Neural cell (in vitro differentiated cells): ENCODE measurements at regions not wholly inside any gene's neighbourhood (a gene's known extent, or its start where the extent isn't known, plus 50 kb on each side); places are given as distances from the start of the nearest gene placed in this dataset.

Source experiments
- H2AFZ ChIP-seq: fragments of 200-600, 300-800 bp; sonication (generic), shearing (Covaris generic); 2 replicates; pipeline ENCODE4 v1.6.0; 2014; ENCODE audit warnings: low read depth, mild to moderate bottlenecking, antibody characterized with exemption, low read length, moderate library complexity
- H3F3A ChIP-seq: fragments of 200-600 bp; shearing (Covaris generic); 2 replicates; pipeline ENCODE4 v1.6.1; 2016; ENCODE audit warnings: mild to moderate bottlenecking, moderate library complexity, mixed read lengths, antibody characterized with exemption, low read length; ENCODE audit not compliant: insufficient read depth, poor library complexity, severe bottlenecking
- H3K27ac ChIP-seq: fragments of 200-600, 300-800 bp; sonication (generic), shearing (Covaris generic); 2 replicates; pipeline ENCODE4 v1.5.1; 2014; ENCODE audit warnings: mild to moderate bottlenecking, low read length, moderate library complexity
- H3K27me3 ChIP-seq: fragments of 300-800, 200-600 bp; sonication (generic), shearing (Covaris generic); 2 replicates; pipeline ENCODE4 v1.6.0; 2014; ENCODE audit warnings: mild to moderate bottlenecking, low read depth, low read length, moderate library complexity; ENCODE audit not compliant: insufficient read depth
- H3K36me3 ChIP-seq: fragments of 300-800, 200-600 bp; sonication (generic), shearing (Covaris generic); 2 replicates; pipeline ENCODE4 v1.5.1; 2014; ENCODE audit warnings: mild to moderate bottlenecking, antibody characterized with exemption, low read length, moderate library complexity; ENCODE audit not compliant: insufficient read depth
- H3K4me2 ChIP-seq: fragments of 300-800, 200-600 bp; sonication (generic), shearing (Covaris generic); 2 replicates; pipeline ENCODE4 v1.6.0; 2014; ENCODE audit warnings: mild to moderate bottlenecking, low read length
- H3K4me3 ChIP-seq: fragments of 300-800, 200-600 bp; sonication (generic), shearing (Covaris generic); 2 replicates; pipeline ENCODE4 v1.5.1; 2014; ENCODE audit warnings: mild to moderate bottlenecking, low read length, moderate library complexity
- H3K79me2 ChIP-seq: fragments of 200-600 bp; shearing (Covaris generic); replicated peaks from 2 replicates; pipeline ENCODE4 v1.6.0; 2014; ENCODE audit warnings: mild to moderate bottlenecking, low read length, moderate library complexity; ENCODE audit not compliant: insufficient read depth
- H3K9ac ChIP-seq: fragments of 300-800, 200-600 bp; sonication (generic), shearing (Covaris generic); 2 replicates; pipeline ENCODE4 v1.6.1; 2016; ENCODE audit warnings: mild to moderate bottlenecking, low read length, mixed read lengths
- H3K9me2 ChIP-seq: fragments of 200-600 bp; shearing (Covaris generic); 2 replicates; pipeline ENCODE4 v1.6.1; 2016; ENCODE audit warnings: mild to moderate bottlenecking, low read length, mixed read lengths; ENCODE audit not compliant: insufficient read depth
- H3K9me3 ChIP-seq: fragments of 200-600, 300-800 bp; sonication (generic), shearing (Covaris generic); 2 replicates; pipeline ENCODE4 v1.6.1; 2016; ENCODE audit warnings: mild to moderate bottlenecking, mixed run types, low read length, moderate library complexity, mixed read lengths
- H4K20me1 ChIP-seq: fragments of 200-600 bp; shearing (Covaris generic); 2 replicates; pipeline ENCODE4 v1.6.1; 2016; ENCODE audit warnings: mild to moderate bottlenecking, mixed run types; ENCODE audit not compliant: insufficient read depth
- CTCF ChIP-seq: fragments of 450-650 bp; IDR thresholded peaks from 2 replicates; pipeline ENCODE4 v1.5.1; 2014; ENCODE audit warnings: antibody characterized with exemption, mild to moderate bottlenecking, moderate library complexity; ENCODE audit not compliant: poor library complexity, severe bottlenecking
- EP300 ChIP-seq: fragments of 450-650 bp; conservative IDR thresholded peaks from 2 replicates; pipeline ENCODE4 v1.6.1; 2014; ENCODE audit warnings: antibody characterized with exemption, mild to moderate bottlenecking, moderate library complexity; ENCODE audit not compliant: poor library complexity, severe bottlenecking
- EZH2 ChIP-seq: fragments of 200-600, 300-800 bp; shearing (Covaris generic), sonication (generic); IDR thresholded peaks from 2 replicates; pipeline ENCODE4 v1.6.1; 2014; ENCODE audit warnings: antibody characterized with exemption, low read length, borderline replicate concordance, mild to moderate bottlenecking; ENCODE audit not compliant: insufficient read depth, poor library complexity, severe bottlenecking
- MXI1 ChIP-seq: fragments of 450-650 bp; conservative IDR thresholded peaks from 2 replicates; pipeline ENCODE4 v1.6.1; 2014; ENCODE audit warnings: antibody characterized with exemption, mild to moderate bottlenecking; ENCODE audit not compliant: poor library complexity, severe bottlenecking
- POLR2AphosphoS5 ChIP-seq: IDR thresholded peaks from 2 replicates; pipeline ENCODE4 v1.6.1; 2012
- RAD21 ChIP-seq: fragments of 450-650 bp; conservative IDR thresholded peaks from 2 replicates; pipeline ENCODE4 v1.6.1; 2014; ENCODE audit warnings: antibody characterized with exemption, mild to moderate bottlenecking, moderate library complexity
- REST ChIP-seq: IDR thresholded peaks from 2 replicates; pipeline ENCODE4 v1.6.1; 2012; ENCODE audit warnings: borderline replicate concordance
- SMC3 ChIP-seq: fragments of 450-650 bp; conservative IDR thresholded peaks from 2 replicates; pipeline ENCODE4 v1.6.1; 2014; ENCODE audit warnings: antibody characterized with exemption, mild to moderate bottlenecking, moderate library complexity; ENCODE audit not compliant: poor library complexity
- TAF1 ChIP-seq: IDR thresholded peaks from 2 replicates; pipeline ENCODE4 v1.6.1; 2012; ENCODE audit warnings: low read depth

- Histone ChIP-seq H3K4me2 (no peak overlapping the region), H3K27me3 (no peaks in the 10 kb centered on the region), H4K20me1 (no peaks in the 10 kb centered on the region), H3K9ac (no peak overlapping the region), H3F3A (no peaks in the 10 kb centered on the region), H3K79me2 (no peaks in the 10 kb centered on the region), H3K27ac (no peak overlapping the region), H3K9me2 (no peaks in the 10 kb centered on the region), H3K36me3 (no peaks in the 10 kb centered on the region), H3K4me3 (no peak overlapping the region), H2AFZ (no peak overlapping the region), H3K9me3 (no peaks in the 10 kb centered on the region)
- TF ChIP-seq POLR2AphosphoS5 (no peak), MXI1 (no peak), REST (no peak), EP300 (no peak), TAF1 (no peak), EZH2 (no peak), CTCF (no peak), RAD21 (no peak), SMC3 (no peak)
These were observed 94.0 kb upstream of the HNRNPA3 start for GRCh38 chr2:177118636-177119035.

GRCh38 chr2:177119099-177119498, 93.5 kb upstream of the HNRNPA3 start:
- H3K9me3 ChIP-seq: no peaks in the 10 kb centered on the region
- no peaks in the 10 kb centered on the region for H3K79me2 ChIP-seq
- H3K9ac ChIP-seq: no peak overlapping the region
- no peak overlapping the region for H2AFZ ChIP-seq
- H3F3A ChIP-seq: no peaks in the 10 kb centered on the region
- H3K27ac ChIP-seq: no peak overlapping the region
- no peak overlapping the region for H3K4me3 ChIP-seq
- no peaks in the 10 kb centered on the region for H4K20me1 ChIP-seq
- no peak for TF ChIP-seq RAD21
- TF ChIP-seq MXI1: no peak
- TF ChIP-seq EP300: no peak
- no peak for TF ChIP-seq SMC3
- no peak for TF ChIP-seq POLR2AphosphoS5
- TF ChIP-seq REST: no peak
- TF ChIP-seq CTCF: no peak
- no peak for TF ChIP-seq EZH2
- no peak for TF ChIP-seq TAF1
- H3K36me3 ChIP-seq: no peaks in the 10 kb centered on the region
- no peak overlapping the region for H3K4me2 ChIP-seq
- H3K27me3 ChIP-seq: no peaks in the 10 kb centered on the region
- no peaks in the 10 kb centered on the region for H3K9me2 ChIP-seq
